ENCODE measurements at regions not wholly inside any gene's neighbourhood (a gene's known extent, or its start where the extent isn't known, plus 50 kb on each side); places are given as distances from the start of the nearest gene placed in this dataset.

DNA sequence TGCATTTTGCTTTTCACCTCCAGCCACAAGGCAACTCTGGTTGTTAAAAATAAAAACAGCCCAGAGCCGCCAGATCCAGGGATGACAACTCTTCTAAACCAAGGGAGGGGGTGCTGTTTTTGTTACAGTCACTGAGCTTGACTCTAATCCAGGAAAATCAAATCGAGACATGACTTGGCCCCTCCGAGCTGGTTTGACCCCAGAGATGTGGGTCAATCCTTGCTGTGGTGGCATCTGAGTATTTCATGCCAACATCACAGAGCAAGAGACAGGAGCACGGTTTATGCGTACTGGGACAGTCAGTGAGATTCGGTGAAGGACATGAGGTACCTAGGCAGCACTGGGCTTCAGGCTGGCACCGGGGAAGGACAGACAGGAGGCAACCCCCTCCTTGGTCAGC is 88.8 kb upstream of the ZMIZ1 start:
- no peak for DNase-seq

DNA sequence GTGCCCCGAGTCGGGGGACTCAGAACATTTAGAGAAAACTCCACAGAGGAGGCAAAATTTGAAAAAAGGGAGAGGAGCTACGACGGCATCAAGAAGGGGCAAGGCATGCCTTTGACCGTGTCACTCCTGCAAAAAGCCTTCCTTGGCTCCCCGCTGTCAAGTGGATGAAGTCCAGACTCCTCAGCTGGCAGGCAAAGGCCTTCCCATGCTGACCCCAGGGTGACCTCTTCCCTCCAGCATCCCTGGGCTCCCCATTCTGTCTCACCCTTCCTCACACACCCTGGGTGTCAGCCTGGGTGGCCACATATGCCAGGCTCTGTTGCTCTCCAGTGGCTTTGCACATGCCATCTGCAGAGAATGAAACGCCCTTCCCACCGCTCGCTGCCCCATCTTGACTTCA is 88.4 kb upstream of the ZMIZ1 start:
- DNase-seq: no peak

DNA sequence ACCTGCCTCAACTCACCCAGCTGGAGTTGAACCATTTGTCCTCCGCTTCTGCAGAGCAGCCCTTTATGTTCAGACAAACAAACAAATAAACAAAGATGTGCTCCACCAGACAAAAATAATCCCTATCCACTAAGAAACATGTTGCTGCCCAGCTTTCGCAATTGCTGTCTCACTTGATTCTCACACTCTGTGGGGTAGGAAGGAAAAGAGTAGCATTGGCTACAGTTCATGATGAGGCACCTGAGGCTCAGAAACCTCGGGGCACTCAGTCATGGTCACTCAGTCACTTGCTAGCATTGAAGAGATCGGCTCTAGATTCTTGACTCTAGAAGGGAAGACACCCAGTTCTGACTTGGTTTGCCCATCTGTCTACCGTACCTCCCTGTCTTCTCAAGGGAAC is 88.0 kb upstream of the ZMIZ1 start:
- no peak for DNase-seq

DNA sequence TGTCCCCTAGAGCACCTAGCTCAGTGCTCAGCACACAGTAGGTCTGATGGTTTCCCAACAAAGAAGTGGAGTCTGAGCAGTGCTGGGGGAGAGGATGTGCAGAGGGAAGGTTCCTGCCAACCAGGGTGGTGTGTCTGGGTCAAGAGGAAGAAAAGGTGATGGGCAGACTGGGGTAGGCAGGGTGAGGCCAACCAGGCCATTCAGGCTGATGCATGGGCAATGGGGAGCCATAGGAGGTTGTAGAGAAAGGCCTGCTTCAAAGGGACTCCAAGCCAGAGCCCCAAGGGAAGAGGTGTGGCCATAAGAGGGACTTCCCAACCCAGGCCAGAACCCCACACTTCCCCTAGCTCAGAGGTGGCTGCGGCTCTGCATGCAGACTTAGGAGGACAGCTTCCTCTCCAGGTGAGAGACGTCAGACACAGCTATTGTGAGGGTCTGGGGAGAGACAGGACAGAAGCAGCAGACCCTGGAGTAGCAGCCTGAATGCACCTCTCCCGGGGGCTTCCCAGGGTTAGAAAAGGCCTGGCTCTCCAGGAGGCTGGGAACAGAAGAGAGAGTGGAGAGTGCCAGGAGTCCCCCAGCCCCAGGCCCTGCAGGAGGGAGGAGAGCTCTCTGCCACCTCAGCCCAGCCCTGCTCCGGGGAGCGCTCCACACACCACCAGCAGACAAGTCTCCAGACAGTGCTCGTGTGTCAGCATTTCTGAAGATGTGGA is 87.4 kb upstream of the ZMIZ1 start:
- DNase-seq: no peak

DNA sequence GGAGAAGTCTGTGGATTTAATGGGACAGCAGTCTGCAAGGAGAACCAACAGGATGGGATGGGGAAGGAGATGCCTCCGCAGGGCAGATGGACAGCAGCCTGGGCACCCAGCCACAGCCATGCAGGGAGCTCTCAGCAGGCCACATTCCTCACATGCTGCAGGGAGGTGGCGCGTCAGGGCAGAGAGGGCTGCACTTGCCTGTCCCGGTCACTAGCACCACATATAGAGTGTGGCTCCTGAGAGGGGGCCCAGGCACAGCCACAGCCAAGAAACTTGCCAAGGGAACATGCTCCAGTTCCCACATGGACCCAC is 86.8 kb upstream of the ZMIZ1 start:
- no peak for DNase-seq

DNA sequence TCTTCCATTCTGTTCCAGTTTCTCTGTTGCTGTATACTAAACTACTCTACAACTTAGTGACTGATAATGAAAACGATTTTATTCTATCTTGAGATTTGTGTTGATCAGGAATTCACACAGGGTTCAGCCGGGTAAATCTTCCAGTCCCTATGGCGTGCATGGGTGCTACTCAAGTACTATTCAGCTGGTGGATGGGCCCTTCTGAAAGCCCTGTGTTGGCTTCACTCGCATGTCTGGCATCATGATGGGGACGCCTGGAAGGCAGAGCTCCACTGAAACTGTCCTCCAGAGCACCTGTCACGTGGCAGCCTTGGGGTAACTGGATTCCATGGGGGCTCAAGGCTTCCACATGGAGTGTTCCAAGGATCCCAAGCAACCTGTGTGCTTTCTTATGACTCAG is 86.0 kb upstream of the ZMIZ1 start:
- DNase-seq: no peak

DNA sequence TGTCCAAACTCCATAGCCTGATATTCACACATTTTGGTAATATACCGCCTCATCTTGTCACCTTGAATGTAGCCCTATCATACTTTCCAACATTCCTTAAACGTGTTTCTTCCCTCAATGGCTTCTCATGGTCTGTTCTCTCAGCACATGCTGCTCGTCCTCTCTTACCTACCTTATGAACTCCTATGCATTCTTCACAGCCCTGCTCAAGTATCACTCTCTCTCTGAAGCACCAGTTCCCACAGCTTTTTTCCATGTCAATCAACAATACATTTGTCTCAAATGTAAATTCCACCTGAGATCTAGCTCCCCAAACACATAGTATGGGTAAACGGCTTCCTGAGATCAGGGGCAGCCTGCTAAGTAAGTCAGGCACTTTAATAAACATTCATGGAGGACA is 85.2 kb upstream of the ZMIZ1 start:
- no peak for DNase-seq

DNA sequence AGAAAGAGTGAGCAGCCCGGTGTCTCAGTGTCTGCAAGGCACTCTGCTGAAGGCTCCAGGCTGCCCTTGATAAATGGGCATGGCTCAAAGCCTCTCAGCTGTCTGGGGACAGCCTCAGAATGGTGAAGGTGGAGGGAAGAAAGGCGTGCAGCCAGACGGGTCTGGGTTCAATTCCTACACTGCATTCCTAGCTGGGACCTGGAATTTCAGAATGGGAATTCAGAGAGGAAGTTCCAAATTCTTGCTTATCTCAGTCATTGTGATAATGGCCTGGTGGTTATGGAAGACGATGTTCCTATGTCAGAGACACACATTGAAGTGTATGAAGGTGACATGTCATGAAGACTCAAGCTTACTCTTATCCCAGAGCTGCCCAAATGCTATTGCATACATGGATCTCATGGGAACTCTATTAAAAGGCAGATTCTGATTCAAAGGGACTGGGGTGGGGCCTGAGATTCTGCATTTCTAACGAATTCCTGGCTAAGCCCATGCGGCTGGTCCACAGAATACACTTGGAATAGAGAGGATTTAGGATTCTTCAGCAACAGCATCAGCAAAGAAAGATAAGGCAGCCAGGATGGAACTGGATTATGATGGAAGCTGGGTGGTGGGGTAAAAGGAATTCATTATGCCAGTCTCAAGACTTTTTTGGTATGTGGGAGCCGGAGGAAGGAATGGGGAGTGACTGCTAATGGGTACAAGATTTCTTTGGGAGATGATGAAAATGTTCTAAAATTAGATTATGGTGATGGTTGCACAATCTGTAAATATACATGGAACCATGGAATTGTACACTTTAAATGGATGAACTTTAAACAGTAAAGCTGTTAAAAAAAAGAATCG is 82.6 kb upstream of the ZMIZ1 start:
- peak; percentile 75 for DNase-seq

DNA sequence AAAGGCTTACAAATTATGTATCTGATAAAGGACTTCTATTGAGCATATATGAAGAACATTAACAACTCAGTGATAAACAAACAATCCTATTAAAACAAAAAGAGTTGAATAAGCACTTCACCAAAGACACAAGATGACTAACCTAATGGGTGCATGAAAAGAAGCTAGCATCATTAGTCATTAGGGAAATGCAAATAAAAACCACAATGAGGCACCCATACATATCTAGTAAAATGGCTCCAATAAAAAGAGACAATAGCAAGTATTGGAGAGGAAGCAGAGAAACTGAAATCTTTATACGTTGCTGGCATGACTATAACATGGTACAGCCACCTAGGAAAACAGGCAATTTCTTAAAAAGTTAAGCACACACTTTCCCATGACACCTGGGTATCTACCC is 77.6 kb upstream of the ZMIZ1 start:
- DNase-seq: no peak

DNA sequence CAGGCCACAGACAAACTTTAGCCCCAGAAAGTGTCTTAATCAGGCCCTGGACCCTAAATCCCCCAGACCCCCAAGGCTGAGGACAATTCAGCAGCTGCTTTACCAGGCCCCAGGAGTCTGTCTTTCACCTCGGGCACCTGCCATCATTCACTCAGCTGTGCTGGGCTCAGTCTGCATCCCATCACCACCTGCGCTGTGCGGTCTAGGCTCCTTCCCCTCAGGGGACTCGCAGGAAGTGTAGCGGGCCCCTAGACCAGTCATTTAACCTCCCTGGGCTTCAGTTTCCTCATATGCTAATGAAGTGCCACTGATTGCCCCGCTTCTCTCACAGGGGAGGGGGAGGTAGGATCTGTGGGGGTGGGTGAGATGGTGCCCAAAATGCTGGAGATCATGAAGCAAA is 76.4 kb upstream of the ZMIZ1 start:
- no peak for DNase-seq

DNA sequence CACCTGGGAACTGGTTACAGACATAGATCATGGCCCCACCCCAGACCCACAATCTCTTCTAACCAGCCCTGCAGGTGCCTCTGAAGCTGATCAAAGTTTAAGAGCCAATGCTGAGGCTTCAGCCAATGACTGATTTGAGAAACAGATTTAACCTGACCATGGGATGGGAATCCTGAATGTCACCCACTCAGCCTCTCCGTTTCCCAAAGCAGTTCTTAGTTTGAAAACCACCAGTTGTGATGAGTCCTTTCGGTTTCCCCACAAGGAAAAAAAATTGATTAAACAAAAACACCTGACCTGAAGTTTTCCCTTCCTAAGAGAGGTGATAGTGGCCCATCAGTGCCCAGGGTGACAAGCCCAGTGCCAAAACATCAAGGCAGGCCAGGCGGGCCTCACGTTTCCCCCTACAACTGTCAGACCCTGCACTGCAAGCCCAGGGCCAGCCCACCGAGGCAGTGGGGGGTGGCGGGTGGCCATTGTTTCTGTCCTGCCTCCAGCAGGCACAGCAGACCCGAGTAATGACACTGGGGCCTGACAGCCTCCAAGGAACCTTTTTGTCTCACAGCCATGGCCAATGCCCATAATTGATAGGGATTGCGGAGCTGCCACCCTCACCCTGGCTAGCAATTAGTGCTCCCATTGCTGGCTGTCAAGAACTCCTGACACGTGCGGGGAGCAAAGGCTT is 75.4 kb upstream of the ZMIZ1 start:
- DNase-seq: no peak

DNA sequence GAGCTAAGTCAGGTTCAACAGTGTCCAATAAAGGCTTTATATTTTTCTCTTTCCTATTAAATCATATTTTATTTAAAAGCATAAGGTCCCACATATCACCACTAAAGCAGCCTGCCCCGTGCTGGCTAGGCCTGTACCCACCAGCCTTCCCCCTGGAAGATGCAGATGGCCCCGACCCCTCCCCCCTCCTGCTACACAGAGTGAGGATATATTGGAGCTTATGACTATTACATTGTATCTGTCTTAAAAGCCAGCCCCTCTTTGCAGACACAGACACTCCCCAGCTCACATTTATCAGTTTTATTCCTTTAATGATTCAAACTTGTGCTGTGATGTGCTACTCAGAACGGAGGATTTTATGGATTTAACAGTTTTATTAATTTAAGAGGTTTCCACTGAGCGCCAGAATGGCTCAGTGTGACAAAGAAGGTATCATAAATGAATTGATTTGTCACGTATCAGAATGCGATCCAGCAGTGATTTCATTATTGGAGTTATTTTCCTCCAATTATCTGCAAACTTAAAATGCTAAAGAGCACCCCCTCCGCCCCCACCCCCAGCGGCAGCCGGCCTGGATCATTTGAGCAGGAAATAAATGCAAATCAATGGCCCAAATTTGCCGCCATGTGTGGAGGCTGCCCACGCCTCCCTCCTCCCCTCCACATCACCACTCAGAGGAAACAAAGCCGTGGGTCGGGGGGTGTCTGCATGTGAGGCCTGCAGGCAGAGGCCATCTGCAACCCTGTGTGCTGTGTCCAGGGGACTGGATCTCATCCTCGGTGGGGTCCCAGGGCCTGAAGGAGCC is 72.6 kb upstream of the ZMIZ1 start:
- no peak for DNase-seq

DNA sequence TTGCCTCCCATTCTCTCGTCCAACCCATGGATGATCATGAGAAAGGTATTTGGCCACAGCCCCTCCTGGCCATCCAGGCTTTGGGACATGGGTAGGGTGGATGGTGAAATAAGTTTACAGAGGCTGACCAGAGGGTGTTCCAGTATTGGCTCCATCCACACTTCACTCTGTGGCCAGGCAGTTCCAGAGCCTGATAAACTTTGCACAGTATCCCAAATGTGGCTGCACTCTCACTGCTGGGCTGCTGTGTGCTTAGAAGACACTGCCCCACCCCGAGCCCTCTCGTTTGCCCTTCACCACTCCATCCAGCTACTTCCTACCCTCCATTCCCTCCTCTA is 72.0 kb upstream of the ZMIZ1 start:
- DNase-seq: no peak

DNA sequence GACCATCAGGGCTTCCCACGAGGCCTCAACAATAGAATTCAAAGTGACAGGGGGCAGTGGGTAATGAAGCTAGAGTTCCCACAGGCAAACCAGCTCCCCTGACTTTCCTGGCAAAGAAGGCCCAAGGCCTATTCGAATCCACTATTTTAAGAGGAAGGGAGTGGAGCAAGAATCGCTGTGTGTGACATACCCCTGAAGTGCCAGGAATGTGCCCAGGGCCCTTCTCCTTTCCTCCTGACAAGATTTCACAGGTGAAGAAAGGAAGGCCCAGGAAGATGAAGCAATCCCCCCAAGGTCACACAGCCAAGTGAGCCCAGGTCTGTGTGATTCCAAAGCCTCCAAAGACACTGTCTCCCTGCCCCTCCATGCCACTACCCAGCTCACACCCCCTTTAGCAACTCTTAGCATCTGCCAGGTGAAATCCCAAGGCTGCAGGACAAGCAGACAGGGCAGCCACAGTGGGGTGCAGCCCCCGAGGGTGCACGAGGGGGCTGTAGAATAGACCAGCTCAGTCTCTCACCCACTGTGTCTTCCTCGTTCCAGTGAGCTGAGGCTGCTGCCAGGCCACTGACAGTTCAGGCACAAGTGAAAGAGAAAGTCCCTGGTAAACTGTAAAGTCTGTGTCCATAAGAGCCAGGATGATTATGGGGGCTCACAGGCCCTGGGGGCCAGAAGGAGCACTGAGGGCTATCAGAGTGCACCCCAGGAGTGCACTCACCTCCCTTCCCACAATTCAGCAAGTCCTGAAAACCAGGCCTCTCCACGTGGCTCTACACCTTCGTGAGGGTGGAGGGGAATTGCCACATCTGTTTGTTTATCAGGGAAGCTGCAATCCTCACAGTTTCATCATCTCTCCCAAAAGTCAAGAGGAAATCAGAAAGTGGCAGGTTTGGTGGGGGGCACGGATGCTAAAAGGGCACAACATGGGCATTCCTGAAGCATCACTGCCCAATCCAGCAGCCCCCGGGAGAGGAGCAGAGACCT is 70.8 kb upstream of the ZMIZ1 start:
- DNase-seq: no peak

DNA sequence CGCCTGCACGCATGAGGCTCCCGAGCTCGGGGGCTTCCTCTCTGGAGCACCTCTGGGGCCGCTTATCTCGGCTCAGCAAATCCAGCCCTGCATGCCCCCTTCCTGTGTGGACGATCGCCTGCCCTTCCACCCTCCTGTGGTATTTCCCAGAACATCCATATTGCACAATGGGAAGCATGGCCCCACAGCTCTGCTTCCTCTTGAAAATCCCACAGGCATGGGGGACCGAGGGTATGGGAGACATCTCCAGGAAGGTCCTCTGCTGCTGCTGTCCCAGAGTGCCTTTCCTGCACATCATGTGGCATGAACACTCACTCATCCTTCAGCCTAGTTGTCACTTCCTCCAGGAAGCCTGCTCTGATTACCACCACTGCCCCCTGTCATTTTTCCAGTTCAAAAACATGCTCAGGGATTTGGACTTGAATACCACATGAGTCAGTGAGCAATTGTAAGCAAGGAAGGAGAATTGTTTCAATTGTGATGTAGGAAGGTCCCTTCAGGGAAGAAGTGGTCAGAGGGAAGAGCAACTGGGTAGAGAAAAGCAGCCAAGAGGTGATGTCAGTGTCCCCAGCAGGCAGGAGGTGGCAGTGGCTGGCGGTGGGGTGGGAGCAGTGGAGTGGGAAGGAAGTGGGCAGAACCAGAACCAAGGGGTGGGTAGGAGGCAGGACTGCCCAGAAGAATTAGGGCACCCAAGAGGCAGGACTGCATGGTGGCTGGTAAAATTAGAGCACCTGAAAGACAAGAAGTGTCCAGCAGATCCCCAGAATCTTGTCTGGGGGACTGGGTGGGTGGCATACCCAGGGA is 67.5 kb upstream of the ZMIZ1 start:
- no peak for DNase-seq

DNA sequence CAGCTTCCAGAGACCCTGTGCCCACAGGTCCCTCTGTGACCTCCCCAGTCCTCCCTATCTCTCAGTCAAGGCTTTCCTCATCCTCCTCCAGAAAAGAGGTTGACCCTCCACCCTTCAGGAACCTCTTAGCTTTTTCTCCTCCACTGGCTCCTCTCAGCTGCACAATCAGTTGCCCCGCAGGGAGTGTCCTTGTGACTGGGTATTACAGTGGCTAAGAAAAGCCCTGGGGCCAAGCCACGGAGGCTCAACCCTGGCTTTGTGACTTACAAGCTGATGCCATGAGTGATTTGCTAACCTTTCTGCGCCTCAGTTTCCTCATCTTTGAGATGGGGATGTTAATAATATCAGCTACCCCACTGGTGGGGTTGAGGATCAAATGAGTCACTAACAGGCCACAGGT is 66.4 kb upstream of the ZMIZ1 start:
- no peak for DNase-seq

DNA sequence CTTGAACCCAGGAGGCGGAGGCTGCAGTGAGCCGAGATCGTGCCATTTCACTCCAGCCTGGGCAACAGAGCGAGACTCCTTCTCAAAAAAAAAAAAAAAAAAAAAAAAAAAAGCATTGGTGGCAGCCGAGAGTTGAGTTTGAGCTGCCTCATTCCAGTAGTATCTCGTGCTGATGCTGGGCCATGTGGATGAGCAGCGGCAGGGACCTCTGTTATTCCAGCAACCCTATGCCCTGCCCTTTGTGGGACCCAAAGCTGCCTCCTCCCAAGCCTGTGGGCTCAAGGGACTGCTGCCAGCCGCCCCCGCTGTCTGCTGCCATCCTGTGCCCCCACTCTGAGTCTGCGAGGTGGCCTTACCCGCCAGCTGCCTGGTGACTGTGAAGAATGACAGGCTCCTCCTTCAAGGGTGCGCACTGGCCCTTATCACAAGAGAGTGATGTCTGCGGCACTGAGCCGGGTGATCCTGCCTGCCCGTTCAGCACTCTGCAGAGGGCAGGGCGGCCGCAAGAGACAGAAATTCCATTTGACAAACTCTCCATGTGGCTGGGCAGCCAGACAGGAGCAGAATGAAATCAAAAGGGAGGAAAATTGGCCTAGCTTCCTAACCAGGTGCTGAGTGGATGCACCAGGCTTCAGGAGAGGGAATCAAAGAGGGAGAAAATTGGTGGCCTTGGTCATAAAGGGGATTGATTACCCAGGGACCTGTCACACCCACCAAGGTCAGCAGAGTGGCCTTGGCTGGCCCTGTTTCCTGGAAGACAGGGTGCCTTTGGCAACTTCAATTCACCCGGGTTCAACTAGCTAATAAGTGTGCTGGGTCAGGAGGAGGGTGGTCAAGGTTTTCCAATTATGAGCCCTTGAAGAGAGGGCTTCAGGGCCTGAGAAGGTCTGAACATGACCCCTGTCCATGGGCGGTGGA is 65.3 kb upstream of the ZMIZ1 start:
- DNase-seq: no peak

DNA sequence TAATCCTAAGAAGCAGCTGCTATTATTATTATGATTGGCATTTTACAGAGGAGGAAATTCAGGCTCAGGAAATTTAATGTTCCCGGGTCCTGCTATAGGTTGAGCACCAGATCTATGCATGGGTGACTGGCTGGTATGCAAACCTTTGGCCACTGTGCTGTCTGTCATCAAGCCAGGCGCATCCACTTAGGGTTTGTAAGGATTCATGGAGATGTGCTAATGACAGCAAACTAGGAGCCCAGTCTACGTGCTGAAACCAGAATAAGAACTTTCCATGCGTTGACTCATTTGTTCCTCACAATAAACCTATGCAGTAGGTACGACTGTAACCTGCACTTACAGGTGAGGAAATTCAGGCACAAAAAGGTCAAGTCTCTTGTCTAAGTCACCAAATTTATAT is 64.5 kb upstream of the ZMIZ1 start:
- DNase-seq: no peak

DNA sequence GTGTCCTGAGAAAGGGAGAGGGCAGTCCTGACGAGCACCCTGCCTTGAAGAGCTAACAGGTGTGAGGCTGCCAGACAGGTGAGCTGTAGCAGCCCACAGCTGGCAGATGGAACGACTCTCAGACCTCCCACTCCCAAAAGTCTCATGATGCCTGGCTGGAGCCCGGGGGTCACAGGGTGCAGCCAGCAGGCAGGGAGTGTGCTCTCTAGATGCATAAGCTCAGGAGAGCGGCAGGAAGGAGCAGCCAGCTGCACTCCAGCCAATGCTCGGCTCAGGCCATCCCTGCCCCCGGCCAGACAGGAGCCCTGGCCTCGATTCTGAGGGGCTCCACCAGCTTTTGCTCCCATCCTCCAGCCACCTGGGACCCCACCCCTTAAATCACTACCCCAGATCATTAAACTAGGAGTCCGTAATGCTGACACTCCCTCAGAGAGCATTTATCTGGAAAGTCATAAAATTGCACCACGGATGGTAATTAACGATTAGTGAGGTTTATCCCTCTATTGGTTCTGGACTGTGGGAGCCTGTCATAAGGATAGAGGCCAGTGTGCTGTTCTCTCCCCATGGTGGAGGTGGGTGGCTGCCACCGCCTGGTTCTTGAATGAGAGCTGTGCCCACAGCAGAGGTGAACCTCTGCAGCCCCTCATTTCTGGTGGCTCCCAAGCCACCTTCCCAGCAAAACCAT is 63.5 kb upstream of the ZMIZ1 start:
- DNase-seq: no peak

DNA sequence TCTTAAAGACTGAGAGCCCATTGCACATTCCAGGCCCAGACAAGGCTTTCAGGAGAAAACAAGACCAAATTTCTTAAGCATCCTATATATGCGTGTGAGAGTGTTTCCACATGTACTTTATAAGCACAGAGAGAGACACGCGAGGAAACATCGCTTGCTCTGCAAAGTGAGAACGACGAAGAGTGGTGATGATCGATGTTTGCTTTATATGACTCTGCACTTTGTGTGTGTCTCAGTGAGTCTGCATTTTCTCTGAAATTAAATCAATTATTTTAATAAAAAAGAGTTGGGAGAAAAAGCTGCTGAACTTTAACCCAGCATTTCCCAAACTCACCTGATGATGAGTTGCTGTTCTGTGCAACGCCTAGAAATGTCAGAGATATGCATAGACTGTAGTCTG is 61.7 kb upstream of the ZMIZ1 start:
- DNase-seq: no peak
